BLaER1 (cell line): ENCODE measurements at regions not wholly inside any gene's neighbourhood (a gene's known extent, or its start where the extent isn't known, plus 50 kb on each side); places are given as distances from the start of the nearest gene placed in this dataset.

Source experiments
- H3K27ac ChIP-seq: shearing (Covaris generic); formaldehyde crosslinking; 2 replicates; pipeline ENCODE4 v1.8.1; 2022
- H3K27me3 ChIP-seq: shearing (Covaris generic); formaldehyde crosslinking; 2 replicates; pipeline ENCODE4 v1.8.1; 2022
- H3K36me3 ChIP-seq: shearing (Covaris generic); formaldehyde crosslinking; 2 replicates; pipeline ENCODE4 v1.8.1; 2022
- H3K4me1 ChIP-seq: shearing (Covaris generic); formaldehyde crosslinking; 2 replicates; pipeline ENCODE4 v1.8.1; 2022
- H3K4me2 ChIP-seq: shearing (Covaris generic); formaldehyde crosslinking; 2 replicates; pipeline ENCODE4 v1.8.1; 2022
- H3K4me3 ChIP-seq: shearing (Covaris generic); formaldehyde crosslinking; 2 replicates; pipeline ENCODE4 v1.8.1; 2022
- H3K9ac ChIP-seq: shearing (Covaris generic); formaldehyde crosslinking; 2 replicates; pipeline ENCODE4 v1.8.1; 2022
- H3K9me3 ChIP-seq: shearing (Covaris generic); formaldehyde crosslinking; 2 replicates; pipeline ENCODE4 v1.8.1; 2022
- H4K20me1 ChIP-seq: shearing (Covaris generic); formaldehyde crosslinking; 2 replicates; pipeline ENCODE4 v1.8.1; 2022
- Cebpa-rat ChIP-seq: shearing (Covaris generic); IDR thresholded peaks from 2 replicates; pipeline ENCODE4 v1.8.1; 2022

DNA sequence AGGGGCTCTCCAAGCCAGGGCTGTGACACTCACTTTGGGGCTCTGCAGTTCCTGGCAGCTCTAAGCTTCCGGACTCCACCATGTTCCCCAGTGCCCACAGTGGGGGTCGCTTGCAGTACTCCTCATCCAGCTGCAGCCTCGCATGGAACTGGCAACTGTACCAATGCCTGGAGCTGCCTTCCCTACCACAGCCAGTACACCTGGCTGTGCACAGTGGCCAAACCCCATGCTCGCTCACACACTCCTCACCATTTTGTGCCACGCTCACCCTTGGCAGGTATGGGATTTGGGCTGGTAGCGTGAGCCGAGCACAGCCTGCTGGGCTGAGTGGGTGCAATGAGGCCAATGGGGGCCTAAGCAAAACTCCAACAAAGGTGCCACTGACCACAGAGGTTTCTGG, 1369.9 kb downstream of the KCNT2 start:
- H3K36me3 ChIP-seq = no peaks in the 10 kb centered on the region
- H4K20me1 ChIP-seq = no peaks in the 10 kb centered on the region
- no peak overlapping the region for H3K27ac ChIP-seq
- no peak overlapping the region for H3K9ac ChIP-seq
- no peak for TF ChIP-seq Cebpa-rat
- H3K4me1 ChIP-seq = no peaks in the 10 kb centered on the region
- no peak overlapping the region for H3K4me2 ChIP-seq
- no peak overlapping the region for H3K4me3 ChIP-seq
- peaks cover 17% of the 10 kb centered on the region for H3K9me3 ChIP-seq
- no peaks in the 10 kb centered on the region for H3K27me3 ChIP-seq

DNA sequence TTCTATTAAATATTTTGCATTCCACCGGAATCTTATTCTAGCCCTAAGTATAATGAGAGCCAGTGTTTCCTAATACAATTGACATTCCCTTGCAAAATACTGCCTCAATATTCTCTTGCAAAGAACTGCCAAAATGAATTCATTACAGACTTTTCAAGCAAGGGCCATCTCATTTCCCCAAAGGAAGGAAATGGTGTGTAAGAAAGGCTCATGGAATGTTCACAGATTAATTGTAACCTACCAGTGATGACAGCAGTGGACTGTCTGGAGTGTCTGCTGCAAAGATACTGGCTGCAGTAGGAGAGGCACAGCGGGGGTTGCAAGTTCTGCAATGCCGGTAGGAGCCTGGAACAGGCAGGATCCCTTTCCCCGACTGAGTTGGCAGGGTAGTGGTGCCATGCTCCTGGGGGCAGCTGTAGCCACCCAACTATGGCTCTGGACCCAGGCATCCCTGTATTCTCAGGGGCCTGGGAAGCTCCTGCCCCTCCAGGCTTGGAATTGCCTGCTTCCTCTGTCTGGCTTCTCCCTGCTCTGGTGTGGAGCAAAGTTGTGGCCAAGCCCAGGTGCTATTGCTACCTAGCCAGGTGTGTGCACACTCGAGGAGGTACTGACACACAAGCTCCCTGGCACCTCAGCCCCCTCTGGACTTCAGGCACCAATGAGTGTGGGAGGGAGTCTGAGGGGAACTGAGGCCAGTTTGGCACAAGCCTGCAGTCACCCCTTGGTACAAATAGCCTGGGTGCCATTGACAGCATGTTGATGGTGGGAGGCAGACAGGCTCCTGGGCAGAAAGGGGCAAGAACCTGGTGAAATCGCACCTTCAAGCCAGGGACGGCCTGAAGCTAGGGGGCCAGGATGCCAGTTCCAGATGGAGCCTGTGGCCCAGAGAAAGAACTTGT, 1371.0 kb downstream of the KCNT2 start:
- Histone ChIP-seq H3K36me3 (no peaks in the 10 kb centered on the region), H3K27ac (no peak overlapping the region), H3K4me1 (no peaks in the 10 kb centered on the region), H3K9ac (no peak overlapping the region), H3K4me3 (no peak overlapping the region), H4K20me1 (no peaks in the 10 kb centered on the region), H3K9me3 (peaks cover 17% of the 10 kb centered on the region), H3K4me2 (no peak overlapping the region), H3K27me3 (no peaks in the 10 kb centered on the region)
- no peak for TF ChIP-seq Cebpa-rat

- Histone ChIP-seq H3K27ac (no peak overlapping the region), H3K4me1 (no peaks in the 10 kb centered on the region), H3K4me2 (no peak overlapping the region), H3K27me3 (no peaks in the 10 kb centered on the region), H3K4me3 (no peak overlapping the region), H3K9me3 (peaks cover 11% of the 10 kb centered on the region), H3K9ac (no peak overlapping the region), H3K36me3 (no peaks in the 10 kb centered on the region), H4K20me1 (no peaks in the 10 kb centered on the region)
- TF ChIP-seq Cebpa-rat = no peak
Measured at GRCh38 chr1:195218428-195219212, 1389.6 kb downstream of the KCNT2 start.

DNA sequence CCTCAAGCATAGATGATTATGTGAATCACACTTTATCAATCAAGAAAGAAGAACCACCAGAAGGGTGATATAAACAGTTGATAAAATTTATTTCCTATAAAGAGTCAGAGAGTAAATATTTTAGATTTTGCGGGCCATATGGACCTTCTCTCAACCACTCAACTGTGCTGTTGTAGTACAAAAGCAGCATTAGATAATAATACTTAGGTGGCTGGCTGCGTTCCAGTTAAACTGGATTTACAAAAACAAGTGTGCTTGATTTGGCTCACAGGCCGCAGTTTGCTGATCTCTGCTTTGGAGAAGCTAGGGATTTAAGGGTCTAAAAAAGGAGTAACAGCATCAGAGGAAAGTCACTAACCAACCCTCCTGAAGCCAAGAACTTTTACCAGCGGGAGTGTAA, 1406.0 kb downstream of the KCNT2 start:
- Histone ChIP-seq H3K27me3 (no peaks in the 10 kb centered on the region), H3K27ac (no peak overlapping the region), H3K9ac (no peak overlapping the region), H3K36me3 (no peaks in the 10 kb centered on the region), H3K9me3 (no peaks in the 10 kb centered on the region), H3K4me2 (no peak overlapping the region), H3K4me1 (no peaks in the 10 kb centered on the region), H4K20me1 (no peaks in the 10 kb centered on the region), H3K4me3 (no peak overlapping the region)
- TF ChIP-seq Cebpa-rat = no peak

GRCh38 chr1:195200772-195201171, 1407.5 kb downstream of the KCNT2 start:
- TF ChIP-seq Cebpa-rat = no peak
- Histone ChIP-seq H3K27ac (no peak overlapping the region), H3K9ac (no peak overlapping the region), H3K27me3 (no peaks in the 10 kb centered on the region), H3K9me3 (no peaks in the 10 kb centered on the region), H3K36me3 (no peaks in the 10 kb centered on the region), H3K4me3 (no peak overlapping the region), H3K4me2 (no peak overlapping the region), H4K20me1 (no peaks in the 10 kb centered on the region), H3K4me1 (no peaks in the 10 kb centered on the region)

DNA sequence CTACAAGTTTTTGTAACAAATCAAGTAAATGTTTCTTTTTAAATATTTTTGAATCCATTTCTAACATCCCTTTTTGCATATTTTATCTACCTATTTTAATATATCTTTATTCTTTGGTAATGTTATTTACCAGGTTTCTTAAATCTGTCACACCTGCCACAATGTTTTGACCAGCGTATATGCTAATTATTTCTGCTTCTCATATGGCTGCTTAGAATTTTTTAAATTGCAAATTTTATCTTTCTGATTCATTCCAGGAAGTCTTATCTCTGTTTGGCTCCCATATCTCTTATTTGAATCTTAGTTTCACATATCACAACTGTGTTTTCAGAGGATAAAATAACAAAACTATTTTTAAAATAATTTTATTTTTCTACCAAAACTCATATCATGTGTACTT, 1411.1 kb downstream of the KCNT2 start:
- Histone ChIP-seq H3K9me3 (no peaks in the 10 kb centered on the region), H3K27ac (no peak overlapping the region), H3K9ac (no peak overlapping the region), H3K4me1 (no peaks in the 10 kb centered on the region), H4K20me1 (no peaks in the 10 kb centered on the region), H3K27me3 (no peaks in the 10 kb centered on the region), H3K4me3 (no peak overlapping the region), H3K36me3 (no peaks in the 10 kb centered on the region), H3K4me2 (no peak overlapping the region)
- TF ChIP-seq Cebpa-rat = no peak

GRCh38 chr1:195195423-195196057, 1412.7 kb downstream of the KCNT2 start:
- Histone ChIP-seq H3K9ac (no peak overlapping the region), H3K4me3 (no peak overlapping the region), H3K27ac (no peak overlapping the region), H4K20me1 (no peaks in the 10 kb centered on the region), H3K4me1 (no peaks in the 10 kb centered on the region), H3K4me2 (no peak overlapping the region), H3K27me3 (no peaks in the 10 kb centered on the region), H3K9me3 (no peaks in the 10 kb centered on the region), H3K36me3 (no peaks in the 10 kb centered on the region)
- TF ChIP-seq Cebpa-rat = no peak

DNA sequence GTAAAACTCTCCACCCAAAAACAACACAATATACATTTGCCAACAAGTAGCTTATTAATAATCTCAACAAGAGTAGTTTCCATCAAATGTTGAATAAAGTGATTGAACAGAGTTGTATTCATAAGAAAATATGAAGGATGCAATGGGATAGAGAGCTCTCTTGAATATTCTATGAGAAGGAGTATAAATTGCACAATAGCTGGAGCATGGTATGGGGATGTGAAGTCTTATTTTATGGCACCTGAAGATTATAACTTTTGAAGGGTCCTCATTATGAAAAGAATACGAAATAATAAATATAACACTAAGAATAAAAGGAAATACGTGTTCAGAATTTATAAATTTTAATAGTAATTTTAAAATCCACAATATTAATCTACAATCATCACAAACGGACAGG, 1415.1 kb downstream of the KCNT2 start:
- Histone ChIP-seq H3K36me3 (no peaks in the 10 kb centered on the region), H4K20me1 (no peaks in the 10 kb centered on the region), H3K4me1 (no peaks in the 10 kb centered on the region), H3K27me3 (no peaks in the 10 kb centered on the region), H3K27ac (no peak overlapping the region), H3K9me3 (no peaks in the 10 kb centered on the region), H3K4me2 (no peak overlapping the region), H3K9ac (no peak overlapping the region), H3K4me3 (no peak overlapping the region)
- no peak for TF ChIP-seq Cebpa-rat

GRCh38 chr1:195188821-195189220, 1419.4 kb downstream of the KCNT2 start:
- no peak for TF ChIP-seq Cebpa-rat
- Histone ChIP-seq H3K4me2 (no peak overlapping the region), H3K27ac (no peak overlapping the region), H3K4me1 (no peaks in the 10 kb centered on the region), H3K9me3 (no peaks in the 10 kb centered on the region), H3K4me3 (no peak overlapping the region), H3K9ac (no peak overlapping the region), H3K36me3 (no peaks in the 10 kb centered on the region), H3K27me3 (no peaks in the 10 kb centered on the region), H4K20me1 (no peaks in the 10 kb centered on the region)

GRCh38 chr1:195186544-195186943, 1421.7 kb downstream of the KCNT2 start:
- H3K4me3 ChIP-seq = no peak overlapping the region
- no peak overlapping the region for H3K27ac ChIP-seq
- H3K4me1 ChIP-seq = no peaks in the 10 kb centered on the region
- H3K9me3 ChIP-seq = no peaks in the 10 kb centered on the region
- no peaks in the 10 kb centered on the region for H4K20me1 ChIP-seq
- H3K9ac ChIP-seq = no peak overlapping the region
- H3K27me3 ChIP-seq = no peaks in the 10 kb centered on the region
- no peaks in the 10 kb centered on the region for H3K36me3 ChIP-seq
- no peak overlapping the region for H3K4me2 ChIP-seq
- no peak for TF ChIP-seq Cebpa-rat
